GM23338 (cell line): ENCODE measurements at regions not wholly inside any gene's neighbourhood (a gene's known extent, or its start where the extent isn't known, plus 50 kb on each side); places are given as distances from the start of the nearest gene placed in this dataset.

Source experiments
- ATAC-seq: fragments of 200-7000 bp; cut with Tn5 transposase; 3 replicates; pipeline ENCODE4 v1.9.1; 2020
- DNase-seq: peaks from one replicate; pipeline ENCODE4 v3.0.0-alpha.2; 2015; ENCODE audit warnings: low spot score
- H2AFZ ChIP-seq: fragments of 200-600 bp; sonication (generic); 2 replicates; pipeline ENCODE4 v1.8.0; 2016; ENCODE audit warnings: antibody characterized with exemption, mild to moderate bottlenecking, moderate library complexity
- H3F3A ChIP-seq: fragments of 200-600 bp; sonication (generic); replicated peaks from 2 replicates; pipeline ENCODE4 v1.8.0; 2017; ENCODE audit warnings: antibody characterized with exemption, mixed run types, low read depth
- H3K27ac ChIP-seq: fragments of 200-600 bp; sonication (generic); 2 replicates; pipeline ENCODE4 v1.6.1; 2016; ENCODE audit warnings: low read depth
- H3K27me3 ChIP-seq: fragments of 200-600 bp; sonication (generic); 2 replicates; pipeline ENCODE4 v1.8.0; 2016; ENCODE audit warnings: mild to moderate bottlenecking, mixed run types, moderate library complexity; ENCODE audit not compliant: insufficient read depth
- H3K36me3 ChIP-seq: fragments of 200-600 bp; sonication (generic); 2 replicates; pipeline ENCODE4 v1.8.0; 2016; ENCODE audit warnings: mild to moderate bottlenecking; ENCODE audit not compliant: insufficient read depth
- H3K4me1 ChIP-seq: fragments of 200-600 bp; sonication (generic); 2 replicates; pipeline ENCODE4 v1.8.0; 2016; ENCODE audit warnings: mild to moderate bottlenecking, moderate library complexity; ENCODE audit not compliant: insufficient read depth
- H3K4me2 ChIP-seq: fragments of 200-600 bp; sonication (generic); 2 replicates; pipeline ENCODE4 v1.7.1; 2017; ENCODE audit warnings: mixed run types
- H3K4me3 ChIP-seq: fragments of 200-600 bp; sonication (generic); 2 replicates; pipeline ENCODE4 v1.6.1; 2016; ENCODE audit warnings: mixed run types
- H3K79me2 ChIP-seq: fragments of 200-600 bp; sonication (generic); replicated peaks from 2 replicates; pipeline ENCODE4 v1.8.0; 2017; ENCODE audit warnings: mild to moderate bottlenecking; ENCODE audit not compliant: insufficient read depth
- H3K9me2 ChIP-seq: fragments of 200-600 bp; sonication (generic); 2 replicates; pipeline ENCODE4 v1.8.0; 2017; ENCODE audit not compliant: insufficient read depth
- H4K20me1 ChIP-seq: fragments of 200-600 bp; sonication (generic); replicated peaks from 2 replicates; pipeline ENCODE4 v1.8.0; 2017; ENCODE audit warnings: mild to moderate bottlenecking; ENCODE audit not compliant: insufficient read depth
- H3K27ac Mint-ChIP-seq: 2 replicates; pipeline ENCODE4 v1.8.0; 2020; ENCODE audit warnings: inconsistent platforms, mild to moderate bottlenecking, moderate library complexity, mixed read lengths
- H3K27me3 Mint-ChIP-seq: 3 replicates; pipeline ENCODE4 v1.8.0; 2022; ENCODE audit warnings: low read depth, mild to moderate bottlenecking, moderate library complexity, mixed read lengths, inconsistent platforms; ENCODE audit not compliant: insufficient read depth, poor library complexity
- H3K36me3 Mint-ChIP-seq: 3 replicates; pipeline ENCODE4 v1.8.0; 2021; ENCODE audit warnings: low read depth, mild to moderate bottlenecking, inconsistent platforms, moderate library complexity, mixed read lengths
- H3K4me1 Mint-ChIP-seq: 3 replicates; pipeline ENCODE4 v1.8.0; 2020; ENCODE audit warnings: mild to moderate bottlenecking, inconsistent platforms, mixed read lengths
- H3K4me3 Mint-ChIP-seq: 3 replicates; pipeline ENCODE4 v1.8.0; 2021; ENCODE audit warnings: moderate library complexity, mild to moderate bottlenecking, inconsistent platforms, mixed read lengths
- H3K9me3 Mint-ChIP-seq: 3 replicates; pipeline ENCODE4 v1.8.0; 2020; ENCODE audit warnings: moderate library complexity, mild to moderate bottlenecking, inconsistent platforms, mixed read lengths
- CREB1 ChIP-seq: fragments of 250-450 bp; sonication (Bioruptor Pico); IDR thresholded peaks from 2 replicates; pipeline ENCODE4 v1.5.0; 2020; ENCODE audit warnings: low read depth, mild to moderate bottlenecking, moderate library complexity
- CTCF ChIP-seq, 2 experiments: fragments of 200-600 bp in 1 of 2; sonication (generic) in 1 of 2; conservative IDR thresholded peaks; 2 replicates each; pipeline versions ENCODE4 v1.5.1 to v1.6.1; 2016 to 2017; ENCODE audit warnings: antibody characterized with exemption in 2 of 2, low read depth in 2 of 2, mild to moderate bottlenecking in 2 of 2, moderate library complexity in 1 of 2
- ETS1 ChIP-seq: IDR thresholded peaks from 2 replicates; pipeline ENCODE4 v1.6.1; 2016; ENCODE audit warnings: antibody characterized with exemption
- EZH2 ChIP-seq: fragments of 200-600 bp; sonication (generic); IDR thresholded peaks from one replicate; pipeline ENCODE4 v1.8.0; 2017; ENCODE audit warnings: antibody characterized with exemption, mild to moderate bottlenecking, low read depth; ENCODE audit not compliant: unreplicated experiment
- EZH2phosphoT487 ChIP-seq: fragments of 200-600 bp; sonication (generic); IDR thresholded peaks from one replicate; pipeline ENCODE4 v1.8.1; 2018; ENCODE audit warnings: antibody characterized with exemption; ENCODE audit not compliant: unreplicated experiment
- JUNB ChIP-seq: IDR thresholded peaks from one replicate; pipeline ENCODE4 v1.6.1; 2016; ENCODE audit warnings: antibody characterized with exemption; ENCODE audit not compliant: unreplicated experiment
- NANOG ChIP-seq: IDR thresholded peaks from 2 replicates; pipeline ENCODE4 v1.6.1; 2016; ENCODE audit warnings: antibody characterized with exemption, borderline replicate concordance
- POLR2AphosphoS5 ChIP-seq: IDR thresholded peaks from 2 replicates; pipeline ENCODE4 v1.6.1; 2016; ENCODE audit warnings: antibody characterized with exemption, low read depth
- REST ChIP-seq: IDR thresholded peaks from one replicate; pipeline ENCODE4 v1.6.1; 2018; ENCODE audit warnings: antibody characterized with exemption; ENCODE audit not compliant: unreplicated experiment
- STAT1 ChIP-seq: IDR thresholded peaks from one replicate; pipeline ENCODE4 v1.6.1; 2016; ENCODE audit warnings: antibody characterized with exemption; ENCODE audit not compliant: unreplicated experiment
- ZNF114 ChIP-seq: fragments of 250-450 bp; sonication (Bioruptor Pico); IDR thresholded peaks from 2 replicates; pipeline ENCODE4 v1.5.0; 2020; ENCODE audit warnings: mild to moderate bottlenecking, moderate library complexity
- ZNF331 ChIP-seq: fragments of 250-450 bp; sonication (Bioruptor Pico); IDR thresholded peaks from 2 replicates; pipeline ENCODE4 v1.5.0; 2020; ENCODE audit warnings: low read depth, mild to moderate bottlenecking, moderate library complexity
- ZNF462 ChIP-seq: fragments of 250-450 bp; sonication (Bioruptor Pico); IDR thresholded peaks from 2 replicates; pipeline ENCODE4 v1.5.0; 2020; ENCODE audit warnings: mild to moderate bottlenecking, moderate library complexity

GRCh38 chr3:187995667-187996066 is 158.3 kb upstream of the LPP start:
- Histone ChIP-seq H3K27ac (no peak overlapping the region), H3F3A (0 out of 2 replicates have a peak, but pooled peaks cover 2% of the 10 kb centered on the region), H3K4me3 (no peak overlapping the region), H3K27me3 (no peaks in the 10 kb centered on the region), H2AFZ (no peak overlapping the region), H3K79me2 (no peaks in the 10 kb centered on the region), H4K20me1 (no peaks in the 10 kb centered on the region), H3K4me2 (no peak overlapping the region), H3K9me2 (peaks cover 17% of the 10 kb centered on the region), H3K4me1 (peaks cover 26% of the 10 kb centered on the region), H3K36me3 (no peaks in the 10 kb centered on the region)
- Mint-ChIP-seq H3K9me3 (no peaks in the 10 kb centered on the region; the same call in 2 of the 3 replicates), H3K36me3 (no peaks in the 10 kb centered on the region; the same call in 2 of the 3 replicates), H3K27ac (no peak overlapping the region), H3K4me1 (peaks cover 29% of the 10 kb centered on the region), H3K4me3 (no peak overlapping the region), H3K27me3 (peaks cover 5% of the 10 kb centered on the region)
- no peak for DNase-seq
- no peak for TF ChIP-seq ETS1
- TF ChIP-seq NANOG, result no peak
- no peak for TF ChIP-seq REST
- TF ChIP-seq STAT1, result no peak
- TF ChIP-seq JUNB, result no peak
- TF ChIP-seq ZNF331 (CRISPR knock-in tag), result no peak
- no peak for TF ChIP-seq ZNF114 (CRISPR knock-in tag)
- TF ChIP-seq EZH2, result no peak
- no peak for TF ChIP-seq CREB1 (CRISPR knock-in tag)
- no peak for TF ChIP-seq POLR2AphosphoS5
- TF ChIP-seq CTCF (conservative IDR thresholded peaks at IDR 0.05; ENCODE audit: low read depth in 2 of 2), result no peak
- TF ChIP-seq ZNF462 (CRISPR knock-in tag), result no peak
- TF ChIP-seq EZH2phosphoT487, result no peak
- ATAC-seq, result no peak
